ENCODE measurements at regions not wholly inside any gene's neighbourhood (a gene's known extent, or its start where the extent isn't known, plus 50 kb on each side); places are given as distances from the start of the nearest gene placed in this dataset.

DNA sequence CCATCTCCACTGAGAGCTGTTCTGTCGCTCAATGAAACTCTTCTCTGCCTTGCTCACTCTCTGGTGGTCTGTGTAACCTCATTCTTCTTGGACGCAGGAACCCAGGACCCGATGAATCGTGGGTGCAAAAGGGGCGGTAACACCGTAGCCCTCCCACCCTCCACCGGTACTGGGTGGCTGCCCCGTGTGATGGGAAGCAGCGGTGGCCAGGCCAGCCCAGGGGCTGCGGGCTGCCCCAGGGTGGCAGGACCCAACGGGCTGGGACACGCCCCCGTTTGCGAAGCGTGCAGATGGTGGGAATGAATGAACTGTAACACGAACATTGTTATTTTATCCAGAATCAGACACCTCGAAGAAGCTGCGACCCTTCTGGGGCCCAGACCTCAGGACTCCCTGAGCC, 92.3 kb upstream of the BACE2 start:
- TF ChIP-seq, protein P1, sequence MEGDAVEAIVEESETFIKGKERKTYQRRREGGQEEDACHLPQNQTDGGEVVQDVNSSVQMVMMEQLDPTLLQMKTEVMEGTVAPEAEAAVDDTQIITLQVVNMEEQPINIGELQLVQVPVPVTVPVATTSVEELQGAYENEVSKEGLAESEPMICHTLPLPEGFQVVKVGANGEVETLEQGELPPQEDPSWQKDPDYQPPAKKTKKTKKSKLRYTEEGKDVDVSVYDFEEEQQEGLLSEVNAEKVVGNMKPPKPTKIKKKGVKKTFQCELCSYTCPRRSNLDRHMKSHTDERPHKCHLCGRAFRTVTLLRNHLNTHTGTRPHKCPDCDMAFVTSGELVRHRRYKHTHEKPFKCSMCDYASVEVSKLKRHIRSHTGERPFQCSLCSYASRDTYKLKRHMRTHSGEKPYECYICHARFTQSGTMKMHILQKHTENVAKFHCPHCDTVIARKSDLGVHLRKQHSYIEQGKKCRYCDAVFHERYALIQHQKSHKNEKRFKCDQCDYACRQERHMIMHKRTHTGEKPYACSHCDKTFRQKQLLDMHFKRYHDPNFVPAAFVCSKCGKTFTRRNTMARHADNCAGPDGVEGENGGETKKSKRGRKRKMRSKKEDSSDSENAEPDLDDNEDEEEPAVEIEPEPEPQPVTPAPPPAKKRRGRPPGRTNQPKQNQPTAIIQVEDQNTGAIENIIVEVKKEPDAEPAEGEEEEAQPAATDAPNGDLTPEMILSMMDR (IDR thresholded peaks at IDR 0.05; ENCODE audit: insufficient read depth, low read length) = no peak
- no peak for DNase-seq (ENCODE audit: low read depth)
- no peak overlapping the region for H3K4me3 ChIP-seq (ENCODE audit: low read depth, low read length)

DNA sequence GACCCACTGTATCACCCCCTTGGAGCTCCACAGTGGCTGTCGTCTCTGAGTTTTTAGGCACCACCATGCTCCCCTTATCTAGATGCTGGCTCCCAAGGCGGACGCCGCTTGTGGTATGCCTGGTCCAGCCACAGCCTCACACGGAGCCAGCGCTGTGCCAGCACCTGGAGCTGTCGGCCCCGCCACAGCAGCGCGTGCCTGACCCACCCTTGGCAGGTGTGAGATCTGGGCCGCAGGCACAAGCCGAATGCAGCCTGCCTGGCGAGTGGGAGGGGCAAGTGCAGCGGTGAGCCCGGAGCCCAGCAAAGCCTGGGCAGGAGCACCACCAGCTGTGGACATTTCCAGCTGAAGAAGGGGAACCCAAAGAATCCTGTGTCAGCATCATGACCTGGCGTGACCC, 91.9 kb upstream of the BACE2 start:
- H3K4me3 ChIP-seq (ENCODE audit: low read depth, low read length) = no peak overlapping the region
- TF ChIP-seq, protein P1 (IDR thresholded peaks at IDR 0.05; ENCODE audit: insufficient read depth, low read length) = no peak
- DNase-seq (ENCODE audit: low read depth) = no peak

DNA sequence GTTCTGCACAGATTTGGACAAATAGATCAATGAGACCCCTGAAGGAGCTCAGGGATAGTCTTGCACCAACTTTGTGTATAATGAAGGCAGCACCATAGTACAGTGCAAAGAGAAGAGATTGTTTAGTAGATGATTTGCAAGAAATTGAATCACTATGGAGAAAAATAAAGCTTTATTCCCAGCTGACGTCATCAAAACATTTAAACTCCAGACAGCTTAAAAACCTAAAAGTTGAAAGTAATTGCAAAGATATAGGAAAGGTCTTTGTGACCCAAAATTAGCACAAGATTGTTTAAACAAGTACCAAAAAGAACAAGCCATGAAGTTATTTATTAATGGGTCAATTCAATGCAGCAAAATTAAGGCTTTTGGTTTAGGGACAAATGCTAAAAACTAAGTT, 88.8 kb upstream of the BACE2 start:
- no peak for DNase-seq (ENCODE audit: low read depth)
- no peak overlapping the region for H3K4me3 ChIP-seq (ENCODE audit: low read depth, low read length)
- TF ChIP-seq, protein P1 (IDR thresholded peaks at IDR 0.05; ENCODE audit: insufficient read depth, low read length) = no peak

DNA sequence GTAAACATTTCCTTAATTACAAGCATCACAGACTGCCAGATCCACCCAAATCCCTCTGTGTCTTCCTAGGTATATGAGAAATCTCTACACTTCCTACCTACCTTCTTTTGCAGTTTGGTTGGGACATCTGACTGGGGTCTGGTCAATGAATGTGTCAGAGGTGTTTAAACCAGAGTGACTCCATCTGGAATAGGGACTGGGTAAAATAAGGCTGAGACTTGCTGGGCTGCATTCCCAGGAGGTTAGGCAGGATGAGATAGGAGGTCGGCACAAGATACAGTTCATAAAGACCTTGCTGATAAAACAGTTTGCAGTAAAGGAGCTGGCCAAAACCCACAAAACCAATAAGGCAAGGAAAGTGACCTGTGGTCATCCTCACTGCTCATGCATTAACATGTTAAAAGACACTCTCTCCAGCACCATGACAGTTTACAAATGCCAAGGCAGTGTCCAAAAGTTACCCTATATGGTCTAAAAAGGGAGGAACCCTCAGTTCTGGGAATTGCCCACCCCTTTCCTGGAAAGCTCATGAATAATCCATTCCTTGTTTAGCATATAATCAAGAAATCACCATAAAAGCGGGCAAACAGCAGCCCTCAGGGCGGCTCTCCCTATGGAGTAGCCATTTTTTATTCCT, 87.4 kb upstream of the BACE2 start:
- TF ChIP-seq, protein P1 (IDR thresholded peaks at IDR 0.05; ENCODE audit: insufficient read depth, low read length) = no peak
- H3K4me3 ChIP-seq (ENCODE audit: low read depth, low read length) = no peak overlapping the region
- DNase-seq (ENCODE audit: low read depth) = no peak

DNA sequence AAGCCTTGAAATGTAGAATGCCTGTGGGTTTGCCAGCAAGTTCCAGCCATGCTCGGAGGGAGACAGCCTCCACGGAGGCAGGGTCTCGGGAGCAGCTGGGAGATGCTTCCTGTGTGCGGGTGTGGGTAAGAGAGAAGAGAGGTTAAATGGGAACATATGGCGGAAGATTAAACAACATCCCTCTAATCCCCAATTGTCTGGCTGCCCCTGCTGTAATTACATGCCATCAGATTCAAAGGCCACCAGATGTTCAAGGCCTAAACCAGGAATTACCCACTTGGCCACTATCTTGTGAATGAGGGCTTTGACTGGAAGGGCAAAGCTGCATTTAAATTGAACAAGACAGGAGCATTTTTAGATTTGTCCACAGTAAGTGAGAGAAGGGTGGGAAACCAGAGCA, 81.4 kb upstream of the BACE2 start:
- no peak overlapping the region for H3K4me3 ChIP-seq (ENCODE audit: low read depth, low read length)
- DNase-seq (ENCODE audit: low read depth) = no peak
- TF ChIP-seq, protein P1 (IDR thresholded peaks at IDR 0.05; ENCODE audit: insufficient read depth, low read length) = no peak

DNA sequence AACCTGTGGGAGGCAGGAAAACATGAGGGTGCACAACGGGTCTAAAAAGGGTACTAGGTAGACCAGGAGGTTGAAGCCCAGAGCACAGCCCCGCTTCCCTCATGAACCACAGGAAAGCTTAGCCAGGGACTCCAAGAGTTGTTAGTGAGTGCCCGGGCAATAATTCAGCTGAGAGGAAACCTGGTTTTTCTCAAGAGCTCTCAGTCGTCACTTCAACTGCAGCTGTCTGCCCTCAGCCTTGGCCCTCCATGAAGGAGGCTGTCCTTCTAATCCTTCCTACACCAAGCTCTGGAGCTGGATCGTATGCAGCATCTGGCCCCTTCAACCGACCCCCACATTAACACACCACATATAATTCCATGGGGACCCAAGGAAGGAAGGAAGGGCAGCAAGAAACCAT, 77.0 kb upstream of the BACE2 start:
- TF ChIP-seq, protein P1 (IDR thresholded peaks at IDR 0.05; ENCODE audit: insufficient read depth, low read length) = no peak
- no peak for DNase-seq (ENCODE audit: low read depth)

DNA sequence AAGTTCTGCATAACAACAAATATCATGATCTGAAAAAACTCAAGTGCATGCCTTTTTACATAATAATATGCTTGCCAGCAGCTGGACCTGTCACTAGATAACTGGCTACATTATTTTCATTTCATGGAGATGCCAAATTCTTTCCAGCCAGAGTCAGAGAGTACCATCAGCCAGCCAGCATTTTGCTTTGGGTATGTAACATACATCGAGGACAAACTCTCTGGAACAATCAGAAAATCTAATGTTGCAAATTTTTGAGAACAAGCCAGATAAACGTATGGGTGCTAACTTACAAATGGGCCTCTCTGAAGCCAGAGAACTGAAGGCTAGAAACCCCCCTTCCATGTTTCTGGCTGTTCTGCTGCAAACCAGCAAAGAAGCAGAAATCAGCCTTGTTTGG, 76.3 kb upstream of the BACE2 start:
- TF ChIP-seq, protein P1 (IDR thresholded peaks at IDR 0.05; ENCODE audit: insufficient read depth, low read length) = no peak
- H3K4me3 ChIP-seq (ENCODE audit: low read depth, low read length) = no peak overlapping the region
- DNase-seq (ENCODE audit: low read depth) = no peak

More for the DNA sequence above, 77.0 kb upstream of the BACE2 start:
- no peak overlapping the region for H3K4me3 ChIP-seq (ENCODE audit: low read depth, low read length)
